ENCODE measurements at regions not wholly inside any gene's neighbourhood (a gene's known extent, or its start where the extent isn't known, plus 50 kb on each side); places are given as distances from the start of the nearest gene placed in this dataset.

- no peaks in the 10 kb centered on the region for H3K4me1 ChIP-seq
Measured at GRCh38 chr16:8099586-8099985, 490.7 kb downstream of the TMEM114 start.

GRCh38 chr16:8098947-8099512 is 491.3 kb downstream of the TMEM114 start:
- Histone ChIP-seq H3K4me1 (no peaks in the 10 kb centered on the region), H3K4me3 (ENCODE audit: low read depth, low read length) (no peak overlapping the region), H3K27me3 (no peaks in the 10 kb centered on the region), H3K36me3 (no peaks in the 10 kb centered on the region), H3K9me3 (no peaks in the 10 kb centered on the region)
- DNase-seq, result no peak
- TF ChIP-seq CTCF (IDR thresholded peaks at IDR 0.05; ENCODE audit: low read depth, low read length), result no peak

More at GRCh38 chr16:8099586-8099985, 490.7 kb downstream of the TMEM114 start:
- H3K9me3 ChIP-seq, result no peaks in the 10 kb centered on the region
- no peaks in the 10 kb centered on the region for H3K36me3 ChIP-seq
- DNase-seq, result no peak
- no peak for TF ChIP-seq CTCF (IDR thresholded peaks at IDR 0.05; ENCODE audit: low read depth, low read length)
- no peaks in the 10 kb centered on the region for H3K27me3 ChIP-seq
- no peak overlapping the region for H3K4me3 ChIP-seq (ENCODE audit: low read depth, low read length)

GRCh38 chr16:8096211-8096610 is 494.1 kb downstream of the TMEM114 start:
- Histone ChIP-seq H3K9me3 (no peaks in the 10 kb centered on the region), H3K36me3 (no peaks in the 10 kb centered on the region), H3K4me1 (no peaks in the 10 kb centered on the region), H3K4me3 (ENCODE audit: low read depth, low read length) (no peak overlapping the region), H3K27me3 (no peaks in the 10 kb centered on the region)
- no peak for TF ChIP-seq CTCF (IDR thresholded peaks at IDR 0.05; ENCODE audit: low read depth, low read length)
- DNase-seq, result no peak

- DNase-seq, result no peak
- Histone ChIP-seq H3K36me3 (no peaks in the 10 kb centered on the region), H3K4me1 (no peaks in the 10 kb centered on the region), H3K4me3 (ENCODE audit: low read depth, low read length) (no peak overlapping the region), H3K9me3 (no peaks in the 10 kb centered on the region), H3K27me3 (no peaks in the 10 kb centered on the region)
- TF ChIP-seq CTCF (IDR thresholded peaks at IDR 0.05; ENCODE audit: low read depth, low read length), result no peak
Measured at GRCh38 chr16:8094696-8095095, 495.6 kb downstream of the TMEM114 start.

- no peaks in the 10 kb centered on the region for H3K4me1 ChIP-seq
- DNase-seq, result no peak
- no peaks in the 10 kb centered on the region for H3K27me3 ChIP-seq
- no peaks in the 10 kb centered on the region for H3K36me3 ChIP-seq
- TF ChIP-seq CTCF (IDR thresholded peaks at IDR 0.05; ENCODE audit: low read depth, low read length), result no peak
- no peaks in the 10 kb centered on the region for H3K9me3 ChIP-seq
- no peak overlapping the region for H3K4me3 ChIP-seq (ENCODE audit: low read depth, low read length)
Measured at GRCh38 chr16:8088820-8089338, 501.4 kb downstream of the TMEM114 start.

GRCh38 chr16:8087597-8088289 is 502.6 kb downstream of the TMEM114 start:
- Histone ChIP-seq H3K4me1 (no peaks in the 10 kb centered on the region), H3K36me3 (no peaks in the 10 kb centered on the region), H3K9me3 (no peaks in the 10 kb centered on the region), H3K4me3 (ENCODE audit: low read depth, low read length) (no peak overlapping the region), H3K27me3 (no peaks in the 10 kb centered on the region)
- no peak for DNase-seq
- TF ChIP-seq CTCF (IDR thresholded peaks at IDR 0.05; ENCODE audit: low read depth, low read length), result no peak

All from BE2C (cell line).